Stimulated activated naive CD8-positive, alpha-beta T cell treated with anti-CD3 and anti-CD28 coated beads, Interleukin-15, Interleukin-2, amounts not matched to agents 100 U/mL and 50 U/mL, for 24 hours (primary cell): ENCODE measurements at regions not wholly inside any gene's neighbourhood (a gene's known extent, or its start where the extent isn't known, plus 50 kb on each side); places are given as distances from the start of the nearest gene placed in this dataset.
"Not testable (repeated sequence)": the region's sequence is repeated elsewhere in the genome, so short reads cannot be mapped to it uniquely, and the experiment has no call there.

Experiments
- ATAC-seq: fragments of 150-1000 bp; cut with Tn5 transposase; one replicate; pipeline ENCODE4 v1.10.0; 2021
- DNase-seq: peaks from one replicate; pipeline ENCODE4 v3.0.0; 2021

- ATAC-seq (no peak), DNase-seq (no peak)
Measured at GRCh38 chr15:45948181-45948621, 313.4 kb downstream of the SQOR start.

GRCh38 chr15:45958924-45959323, 324.1 kb downstream of the SQOR start:
- DNase-seq (no peak), ATAC-seq (no peak)

GRCh38 chr15:45962733-45963132, 327.9 kb downstream of the SQOR start:
- no peak for ATAC-seq
- DNase-seq: no peak

- no peak for DNase-seq
- ATAC-seq: no peak
Measured at GRCh38 chr15:45970542-45970941, 335.7 kb downstream of the SQOR start.

DNA sequence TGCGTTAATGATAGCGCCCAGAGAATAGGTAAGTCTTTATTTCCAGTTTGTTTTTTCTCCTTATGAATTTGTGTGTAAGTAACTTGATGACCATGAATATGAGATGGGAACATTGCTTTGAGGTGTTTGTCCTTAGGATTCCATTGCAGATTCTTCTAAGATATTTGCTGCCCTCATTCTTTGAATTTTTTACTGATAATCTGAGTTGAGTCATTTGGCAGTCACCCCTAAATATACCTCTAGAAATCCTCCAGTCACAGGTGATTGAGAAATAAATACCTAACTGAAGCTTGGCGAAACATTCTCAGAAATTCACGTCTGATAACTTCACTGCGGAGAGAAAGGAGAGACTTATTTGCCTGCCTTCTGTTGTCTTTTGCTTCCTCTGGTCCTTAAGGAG, 345.5 kb downstream of the SQOR start:
- ATAC-seq (no peak), DNase-seq (no peak)

GRCh38 chr15:45981625-45982024, 346.8 kb downstream of the SQOR start:
- DNase-seq: no peak
- ATAC-seq: no peak

DNA sequence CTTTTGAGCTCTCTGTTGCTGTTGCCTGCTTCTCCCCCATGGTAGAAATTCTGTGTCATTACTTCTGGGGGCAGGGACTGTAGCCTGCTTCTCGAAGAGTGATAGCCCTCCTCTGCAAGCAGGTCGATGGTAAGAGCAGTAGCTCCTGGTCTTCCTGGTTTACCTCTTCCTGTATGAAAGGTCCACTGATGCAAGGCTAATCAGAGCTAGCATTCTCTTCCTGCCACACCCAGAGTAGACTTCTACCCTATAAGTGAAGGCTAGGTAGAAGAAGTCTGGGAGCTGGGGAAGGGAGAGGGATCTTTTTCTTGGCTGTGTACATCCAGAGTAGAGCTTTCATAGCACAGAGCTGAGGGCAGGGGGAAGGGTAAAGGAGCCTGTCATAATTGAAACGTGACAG, 357.0 kb downstream of the SQOR start:
- ATAC-seq: no peak
- DNase-seq: no peak

DNA sequence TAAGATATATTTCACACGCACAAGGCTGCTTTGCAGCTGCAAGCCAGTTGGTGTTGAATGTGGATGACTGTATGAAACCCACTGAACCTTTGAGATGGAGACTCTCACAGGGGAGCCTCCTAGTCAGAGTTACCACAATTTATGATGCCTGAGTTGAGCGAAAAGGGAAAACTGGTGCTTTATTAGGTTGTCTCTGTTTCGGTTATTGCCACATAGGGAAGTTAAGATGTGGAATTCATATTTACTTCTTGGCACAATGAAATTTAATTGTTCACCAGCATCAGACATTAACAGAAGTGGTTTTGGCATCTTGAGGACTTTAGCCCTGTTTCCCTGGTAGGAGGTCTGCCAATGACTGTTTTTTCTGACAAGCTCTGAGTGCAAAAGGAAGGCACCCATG, 358.2 kb downstream of the SQOR start:
- DNase-seq (no peak), ATAC-seq (no peak)

- DNase-seq (no peak), ATAC-seq (no peak)
Measured at GRCh38 chr15:45993508-45993907, 358.7 kb downstream of the SQOR start.

DNA sequence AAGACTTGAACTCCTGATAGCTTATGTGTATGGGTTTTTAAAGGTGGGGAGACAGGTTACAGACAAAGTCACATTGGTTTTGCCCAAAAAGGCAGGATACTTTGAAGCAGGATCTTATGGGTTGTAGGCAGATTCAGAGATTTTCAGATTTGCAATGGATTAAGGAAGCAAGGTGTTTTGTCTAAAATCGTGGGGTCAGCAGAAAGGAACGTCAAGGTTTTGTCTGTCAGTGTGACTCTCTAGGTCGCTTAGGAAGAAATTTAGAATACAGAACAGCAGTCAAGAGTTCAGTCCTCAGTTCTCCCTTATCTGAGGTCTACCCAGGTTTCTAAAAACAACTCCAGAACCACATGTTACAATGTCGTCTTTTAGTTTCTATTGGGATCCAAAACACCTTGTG, 361.0 kb downstream of the SQOR start:
- DNase-seq (no peak), ATAC-seq (no peak)

DNA sequence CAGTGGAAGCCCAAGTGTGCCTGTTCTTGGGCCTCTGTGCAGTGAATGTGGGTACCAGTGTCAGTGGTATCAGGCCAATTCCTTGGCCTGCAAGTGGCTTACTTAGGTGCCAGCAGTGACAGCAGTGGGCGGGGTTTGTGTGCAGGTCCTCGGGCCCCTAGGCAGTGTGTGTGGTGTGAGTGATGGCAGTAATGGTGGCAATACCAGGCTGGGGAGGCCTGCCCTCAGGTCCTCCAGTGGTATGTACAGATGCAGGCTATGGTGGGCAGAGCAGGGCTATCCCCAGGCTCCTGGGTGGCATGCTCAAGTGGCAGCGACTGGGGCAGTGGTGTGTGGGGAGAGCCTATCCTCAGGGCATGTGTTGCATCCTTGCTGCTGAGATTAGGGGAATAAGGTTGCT, 379.7 kb downstream of the SQOR start:
- ATAC-seq (no peak), DNase-seq (no peak)

GRCh38 chr15:46034755-46035154, 399.9 kb downstream of the SQOR start:
- no peak for ATAC-seq
- DNase-seq: no peak

DNA sequence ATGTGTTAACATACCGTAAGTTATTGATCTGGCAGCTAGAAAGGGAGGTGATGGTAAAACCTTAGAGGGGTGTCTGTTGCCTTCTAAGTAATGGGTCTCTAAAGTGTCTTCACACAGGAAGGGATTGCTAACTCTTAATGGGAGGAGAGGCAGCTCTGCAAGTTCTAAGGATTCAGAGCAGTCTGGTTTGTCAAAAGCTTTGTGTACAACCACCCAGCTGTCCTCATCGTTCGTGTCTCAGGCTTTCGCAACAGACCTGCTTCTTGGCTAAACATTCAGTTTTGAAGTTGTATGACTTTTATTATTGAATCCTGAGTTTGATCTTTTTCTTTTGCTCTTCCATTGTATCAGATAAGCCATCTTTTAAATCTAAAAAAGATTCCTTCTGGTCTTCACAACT, 404.9 kb downstream of the SQOR start:
- no peak for ATAC-seq
- no peak for DNase-seq

- DNase-seq (no peak), ATAC-seq (no peak)
Measured at GRCh38 chr15:46041905-46042304, 407.1 kb downstream of the SQOR start.

DNA sequence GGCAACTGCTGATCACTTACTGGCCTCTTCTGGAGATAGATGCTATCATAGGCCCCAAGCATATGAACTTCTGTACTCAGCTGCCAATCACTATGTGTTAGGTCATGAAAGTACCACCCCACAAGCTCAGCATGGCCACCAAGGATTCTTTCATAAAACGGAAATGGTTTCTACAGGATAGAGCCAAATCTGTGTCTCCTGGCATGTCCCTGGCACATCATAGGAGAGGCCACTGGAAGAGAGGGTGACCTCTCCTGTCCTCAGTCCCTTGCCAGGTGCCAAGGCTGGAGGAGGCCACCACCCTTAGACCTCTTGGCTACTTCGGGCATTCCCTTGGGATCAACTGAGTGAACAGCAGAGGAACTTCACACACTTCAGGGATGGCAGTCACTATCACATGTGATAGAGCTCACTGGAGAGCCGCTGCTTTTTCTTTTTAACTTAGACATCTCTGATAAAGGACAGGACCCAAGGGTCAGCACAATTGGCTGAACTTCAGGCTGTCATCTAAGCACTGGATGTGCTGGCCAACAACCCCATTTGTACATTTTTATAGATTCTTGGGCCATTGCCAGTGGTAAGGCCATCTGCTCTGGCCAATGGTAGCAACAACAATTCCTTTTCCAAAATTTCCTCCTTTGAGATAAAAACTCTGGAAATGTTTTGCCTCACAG, 425.2 kb downstream of the SQOR start:
- ATAC-seq: no peak
- no peak for DNase-seq

GRCh38 chr15:46061002-46061401, 426.2 kb downstream of the SQOR start:
- ATAC-seq: no peak
- no peak for DNase-seq

DNA sequence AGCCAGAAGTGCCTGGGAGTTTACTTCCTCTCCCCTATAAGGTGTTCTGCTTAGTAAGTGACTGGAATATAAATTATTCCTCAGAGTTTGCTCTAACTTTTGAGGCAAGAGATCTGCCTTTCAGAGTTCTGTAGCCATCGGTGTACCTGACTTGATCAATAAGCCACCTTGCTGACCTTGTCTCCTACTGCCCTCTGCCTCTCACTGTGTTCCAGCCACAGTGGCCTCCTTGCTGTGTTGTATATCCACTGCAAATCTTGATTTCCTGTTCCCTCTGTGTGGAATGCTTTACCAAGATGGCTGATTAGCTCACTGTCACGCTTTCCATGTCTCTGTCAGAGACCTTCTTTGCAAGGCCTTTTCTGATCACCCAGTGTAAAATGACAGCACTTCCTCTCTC, 442.4 kb downstream of the SQOR start:
- no peak for DNase-seq
- no peak for ATAC-seq

GRCh38 chr15:46079046-46079445, 444.2 kb downstream of the SQOR start:
- DNase-seq (no peak), ATAC-seq (no peak)

- no peak for ATAC-seq
- no peak for DNase-seq
Measured at GRCh38 chr15:46080016-46080415, 445.2 kb downstream of the SQOR start.

- no peak for ATAC-seq
- no peak for DNase-seq
Measured at GRCh38 chr15:46088486-46089445, 453.9 kb downstream of the SQOR start.

DNA sequence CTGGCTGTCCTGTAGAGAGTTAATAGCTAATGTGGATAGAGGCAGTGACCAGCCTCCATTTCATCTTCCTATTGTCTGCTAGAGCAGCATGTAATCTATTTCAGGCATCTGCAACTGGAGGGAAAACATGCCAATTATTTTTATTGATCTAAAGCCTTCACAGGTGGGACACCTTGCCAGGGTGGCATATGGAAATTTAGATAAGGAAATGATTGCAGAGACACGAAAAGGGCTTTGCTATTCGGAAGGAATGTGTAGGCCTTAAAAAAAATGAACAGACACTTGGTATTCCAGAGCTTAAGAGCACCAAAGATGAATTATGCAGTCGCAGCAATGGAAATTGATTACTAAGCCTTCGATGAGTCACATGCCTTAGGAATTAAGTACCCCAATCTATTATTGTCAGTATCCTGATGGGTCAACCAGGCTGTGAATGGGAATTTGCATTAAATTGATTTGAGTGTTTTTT, 454.7 kb downstream of the SQOR start:
- ATAC-seq (no peak), DNase-seq (no peak)

- ATAC-seq: no peak
- peak; percentile 7 for DNase-seq
Measured at GRCh38 chr15:46091860-46092450, 457.1 kb downstream of the SQOR start.

GRCh38 chr15:46098006-46098405, 463.2 kb downstream of the SQOR start:
- DNase-seq, ATAC-seq: not testable (repeated sequence)
